ENCODE measurements at regions not wholly inside any gene's neighbourhood (a gene's known extent, or its start where the extent isn't known, plus 50 kb on each side); places are given as distances from the start of the nearest gene placed in this dataset.

DNA sequence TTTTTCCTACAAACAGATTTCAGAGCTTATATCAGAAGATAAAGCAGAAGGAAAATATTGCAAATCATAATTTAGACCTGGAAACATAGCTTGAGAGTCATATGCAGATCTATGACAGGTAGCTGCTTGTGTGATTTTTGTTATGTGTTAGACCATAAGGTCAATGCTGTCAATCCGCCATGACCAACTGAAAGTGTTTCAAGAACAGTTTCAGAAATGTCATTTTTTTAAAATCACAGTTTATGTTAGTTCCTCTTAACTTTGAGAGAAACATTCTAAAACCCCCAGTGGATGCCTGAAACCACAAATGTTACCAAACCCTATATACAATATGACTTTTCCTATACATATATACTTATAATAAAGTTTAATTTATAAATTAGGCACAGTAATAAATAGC lies 391.3 kb upstream of the FAM241A start:
- TF ChIP-seq EZH2 (IDR thresholded peaks at IDR 0.05; ENCODE audit: low read length), result no peak
- TF ChIP-seq, protein P1, sequence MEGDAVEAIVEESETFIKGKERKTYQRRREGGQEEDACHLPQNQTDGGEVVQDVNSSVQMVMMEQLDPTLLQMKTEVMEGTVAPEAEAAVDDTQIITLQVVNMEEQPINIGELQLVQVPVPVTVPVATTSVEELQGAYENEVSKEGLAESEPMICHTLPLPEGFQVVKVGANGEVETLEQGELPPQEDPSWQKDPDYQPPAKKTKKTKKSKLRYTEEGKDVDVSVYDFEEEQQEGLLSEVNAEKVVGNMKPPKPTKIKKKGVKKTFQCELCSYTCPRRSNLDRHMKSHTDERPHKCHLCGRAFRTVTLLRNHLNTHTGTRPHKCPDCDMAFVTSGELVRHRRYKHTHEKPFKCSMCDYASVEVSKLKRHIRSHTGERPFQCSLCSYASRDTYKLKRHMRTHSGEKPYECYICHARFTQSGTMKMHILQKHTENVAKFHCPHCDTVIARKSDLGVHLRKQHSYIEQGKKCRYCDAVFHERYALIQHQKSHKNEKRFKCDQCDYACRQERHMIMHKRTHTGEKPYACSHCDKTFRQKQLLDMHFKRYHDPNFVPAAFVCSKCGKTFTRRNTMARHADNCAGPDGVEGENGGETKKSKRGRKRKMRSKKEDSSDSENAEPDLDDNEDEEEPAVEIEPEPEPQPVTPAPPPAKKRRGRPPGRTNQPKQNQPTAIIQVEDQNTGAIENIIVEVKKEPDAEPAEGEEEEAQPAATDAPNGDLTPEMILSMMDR (optimal IDR thresholded peaks at IDR 0.05 in 1 of 3, IDR thresholded peaks at IDR 0.05 in 1 of 3, conservative IDR thresholded peaks at IDR 0.05 in 1 of 3; ENCODE audit: extremely low read depth in 1 of 3, insufficient read depth in 2 of 3, low read length in 3 of 3), result no peak
- Histone ChIP-seq H3K79me2 (ENCODE audit: control insufficient read depth, insufficient read depth, low read length) (no peaks in the 10 kb centered on the region), H3K4me1 (ENCODE audit: control insufficient read depth, extremely low read depth, insufficient read depth, low read length) (no peaks in the 10 kb centered on the region), H4K20me1 (ENCODE audit: control insufficient read depth, extremely low read depth, insufficient read depth, low read length) (no peaks in the 10 kb centered on the region), H3K4me3 (ENCODE audit: control insufficient read depth in 2 of 3, extremely low read depth in 1 of 3, insufficient read depth in 2 of 3, low read depth in 1 of 3, low read length in 3 of 3) (no peak overlapping the region), H3K4me2 (ENCODE audit: control insufficient read depth, extremely low read depth, insufficient read depth, low read depth, low read length) (no peak overlapping the region), H3K9me3 (ENCODE audit: control insufficient read depth, low read depth, low read length) (no peaks in the 10 kb centered on the region), H3K27ac (ENCODE audit: control insufficient read depth, insufficient read depth, low read length) (no peak overlapping the region), H3K36me3 (ENCODE audit: control insufficient read depth in 2 of 2, extremely low read depth in 1 of 2, insufficient read depth in 2 of 2, low read length in 2 of 2) (no peaks in the 10 kb centered on the region), H3K9me1 (ENCODE audit: control insufficient read depth, extremely low read depth, insufficient read depth, low read length) (no peaks in the 10 kb centered on the region), H3K27me3 (ENCODE audit: control insufficient read depth, extremely low read depth, insufficient read depth, low read length) (no peaks in the 10 kb centered on the region), H2AFZ (ENCODE audit: control insufficient read depth, low read length) (no peak overlapping the region), H3K9ac (ENCODE audit: control insufficient read depth, extremely low read depth, insufficient read depth, low read length) (no peak overlapping the region)
- FAIRE-seq (no peak), DNase-seq (ENCODE audit: low read depth, low spot score) (no peak)
- dilution Hi-C loops (cut with MboI; ENCODE audit: extremely low pct_ligation_motif_present, low sequenced_read_pairs), result no loop called here

DNA sequence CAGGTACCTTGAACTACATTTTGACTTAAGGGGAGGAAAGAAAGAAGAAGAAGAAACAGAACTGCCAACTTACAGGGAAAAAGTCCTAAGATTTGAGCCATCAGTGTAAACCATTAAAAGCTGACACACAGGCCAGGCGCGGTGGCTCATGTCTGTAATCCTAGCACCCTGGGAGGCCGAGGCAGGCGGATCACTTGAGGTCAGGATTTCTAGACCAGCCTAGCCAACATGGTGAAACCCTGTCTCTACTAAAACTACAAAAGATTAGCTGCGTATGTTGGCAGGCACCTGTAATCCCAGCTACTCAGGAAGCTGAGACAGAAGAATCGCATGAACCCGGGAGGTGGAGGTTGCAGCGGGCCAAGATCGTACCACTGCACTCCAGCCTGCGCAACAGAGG lies 389.7 kb upstream of the FAM241A start:
- Histone ChIP-seq H3K4me3 (ENCODE audit: control insufficient read depth in 2 of 3, extremely low read depth in 1 of 3, insufficient read depth in 2 of 3, low read depth in 1 of 3, low read length in 3 of 3) (no peak overlapping the region), H3K4me1 (ENCODE audit: control insufficient read depth, extremely low read depth, insufficient read depth, low read length) (no peaks in the 10 kb centered on the region), H3K9me3 (ENCODE audit: control insufficient read depth, low read depth, low read length) (no peaks in the 10 kb centered on the region), H3K27me3 (ENCODE audit: control insufficient read depth, extremely low read depth, insufficient read depth, low read length) (no peaks in the 10 kb centered on the region), H3K36me3 (ENCODE audit: control insufficient read depth in 2 of 2, extremely low read depth in 1 of 2, insufficient read depth in 2 of 2, low read length in 2 of 2) (no peaks in the 10 kb centered on the region), H2AFZ (ENCODE audit: control insufficient read depth, low read length) (no peak overlapping the region), H4K20me1 (ENCODE audit: control insufficient read depth, extremely low read depth, insufficient read depth, low read length) (no peaks in the 10 kb centered on the region), H3K79me2 (ENCODE audit: control insufficient read depth, insufficient read depth, low read length) (no peaks in the 10 kb centered on the region), H3K9ac (ENCODE audit: control insufficient read depth, extremely low read depth, insufficient read depth, low read length) (no peak overlapping the region), H3K27ac (ENCODE audit: control insufficient read depth, insufficient read depth, low read length) (no peak overlapping the region), H3K4me2 (ENCODE audit: control insufficient read depth, extremely low read depth, insufficient read depth, low read depth, low read length) (no peak overlapping the region), H3K9me1 (ENCODE audit: control insufficient read depth, extremely low read depth, insufficient read depth, low read length) (no peaks in the 10 kb centered on the region)
- TF ChIP-seq EZH2 (IDR thresholded peaks at IDR 0.05; ENCODE audit: low read length), result no peak
- TF ChIP-seq, protein P1 (optimal IDR thresholded peaks at IDR 0.05 in 1 of 3, IDR thresholded peaks at IDR 0.05 in 1 of 3, conservative IDR thresholded peaks at IDR 0.05 in 1 of 3; ENCODE audit: extremely low read depth in 1 of 3, insufficient read depth in 2 of 3, low read length in 3 of 3), result no peak
- FAIRE-seq (no peak), DNase-seq (ENCODE audit: low read depth, low spot score) (no peak)
- dilution Hi-C loops (cut with MboI; ENCODE audit: extremely low pct_ligation_motif_present, low sequenced_read_pairs), result no loop called here

Measured in keratinocyte (primary cell).